Medulla oblongata (tissue), 1 donor: ENCODE measurements at regions not wholly inside any gene's neighbourhood (a gene's known extent, or its start where the extent isn't known, plus 50 kb on each side); places are given as distances from the start of the nearest gene placed in this dataset.

ENCODE experiments used
- DNase-seq: peaks from one replicate; pipeline ENCODE4 v3.0.0-alpha.2; 2015; ENCODE audit errors: extremely low spot score

DNA sequence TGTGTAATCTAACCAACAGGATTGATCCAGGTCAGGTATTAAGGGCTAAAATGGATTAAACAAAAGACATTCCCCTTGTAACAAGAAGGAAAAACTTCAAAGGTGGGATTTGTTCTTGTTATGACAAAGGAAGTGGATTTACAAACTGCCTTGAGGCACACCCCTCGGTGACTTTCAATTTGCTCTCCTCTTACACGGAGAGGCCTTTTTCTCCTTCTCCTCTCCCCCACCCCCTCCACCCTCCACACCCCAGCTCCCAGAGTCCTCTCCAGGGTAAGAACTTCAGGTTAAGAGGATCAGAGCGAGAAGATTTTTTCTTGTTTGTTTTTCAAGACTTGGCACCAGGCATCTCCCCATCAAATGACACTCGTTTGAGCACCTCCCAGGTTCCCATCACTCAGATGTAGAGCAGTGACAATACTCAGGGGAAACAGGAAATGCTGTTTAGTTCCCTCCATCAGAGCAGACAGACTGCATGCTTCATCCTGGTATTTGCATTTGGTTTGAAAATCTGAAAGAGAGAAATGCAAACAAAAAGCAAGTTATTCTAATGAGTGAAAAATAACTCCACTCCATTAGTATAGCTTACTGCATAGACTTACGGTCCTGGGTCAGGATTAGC lies 77.6 kb upstream of the TMEM260 start:
- no peak for DNase-seq

GRCh38 chr14:56505361-56505760 lies 74.2 kb upstream of the TMEM260 start:
- DNase-seq: no peak

- DNase-seq: no peak
These were observed 67.1 kb upstream of the TMEM260 start for GRCh38 chr14:56512521-56512920.

DNA sequence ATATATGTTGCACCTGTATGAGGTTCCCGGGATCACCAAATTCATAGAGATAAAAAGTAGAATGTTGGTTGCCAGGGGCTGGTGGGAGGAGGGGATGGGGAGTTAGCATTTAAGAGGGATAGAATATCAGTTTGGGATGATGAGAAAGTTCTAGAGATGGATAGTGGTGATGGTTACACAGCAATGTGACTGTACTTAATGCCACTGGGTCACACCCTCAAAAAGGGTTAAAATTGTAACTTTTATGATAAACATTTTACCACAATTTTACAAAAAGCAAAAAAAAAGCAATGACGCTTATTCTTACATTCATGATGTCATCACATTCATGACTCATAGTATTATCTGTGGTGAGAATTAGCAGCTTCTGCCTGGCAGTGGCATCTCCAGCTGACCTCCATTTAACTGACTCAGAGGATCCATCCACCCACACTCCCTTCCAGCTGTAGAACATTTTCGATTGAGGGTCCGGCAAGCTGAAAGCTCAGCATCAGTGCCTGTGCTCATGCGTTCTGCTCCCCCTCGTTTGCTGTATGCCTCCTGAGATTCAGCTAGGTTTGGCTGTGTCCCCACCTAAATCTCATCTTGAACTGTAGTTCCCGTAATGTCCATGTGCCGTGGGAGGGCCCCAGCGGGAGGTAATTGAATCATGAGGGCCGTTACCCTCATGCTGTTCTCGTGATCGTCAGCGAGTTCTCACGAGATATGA lies 64.8 kb upstream of the TMEM260 start:
- DNase-seq: no peak

GRCh38 chr14:56515739-56516138 lies 63.9 kb upstream of the TMEM260 start:
- DNase-seq: no peak

- DNase-seq: no peak
These were observed 57.2 kb upstream of the TMEM260 start for GRCh38 chr14:56522403-56522802.

DNA sequence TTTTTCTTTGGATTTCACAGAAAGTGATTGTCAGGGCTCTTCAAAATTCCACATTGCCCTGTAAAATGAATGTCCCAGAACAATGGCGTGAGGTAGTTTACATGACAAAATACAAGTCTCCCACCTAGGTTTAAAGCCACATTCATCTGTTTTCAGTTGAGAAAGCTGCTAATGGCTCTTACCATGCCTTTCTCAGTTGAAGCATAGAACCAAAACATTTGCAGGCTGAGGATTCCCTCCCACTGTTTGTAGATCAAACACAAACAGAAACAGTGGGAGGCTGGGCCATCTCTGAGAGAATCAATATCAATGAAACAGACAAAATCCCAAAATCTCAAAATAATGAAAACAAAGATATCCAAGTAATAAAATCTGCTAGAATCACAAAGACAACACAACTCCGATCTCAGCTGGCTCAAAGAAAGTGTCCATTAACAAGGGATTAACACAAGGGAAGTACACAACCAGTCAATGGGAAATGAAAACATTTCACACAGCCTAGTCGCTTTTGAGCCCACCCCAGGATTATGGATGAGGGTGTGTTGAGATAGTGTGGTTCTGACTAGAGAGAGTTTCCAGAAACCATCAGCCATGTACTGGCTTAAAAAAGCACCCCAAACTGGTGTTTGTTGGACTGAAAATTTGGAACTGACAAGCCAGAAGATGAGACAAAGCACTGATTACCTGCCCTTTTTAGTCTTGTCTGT lies 54.5 kb upstream of the TMEM260 start:
- DNase-seq: no peak

GRCh38 chr14:56528927-56529326 lies 50.7 kb upstream of the TMEM260 start:
- no peak for DNase-seq
